Uterus (tissue), 2 donors: ENCODE measurements at regions not wholly inside any gene's neighbourhood (a gene's known extent, or its start where the extent isn't known, plus 50 kb on each side); places are given as distances from the start of the nearest gene placed in this dataset.
A peak's percentile ranks its signal among the peaks of the same experiment; 100 is the strongest.

Experiments used
- POLR2A ChIP-seq, 2 donors: fragments of 450-650 bp; IDR thresholded peaks; one replicate each; pipeline ENCODE4 v1.6.1; 2016; ENCODE audit warnings: antibody characterized with exemption in 2 of 2, mild to moderate bottlenecking in 1 of 2, moderate library complexity in 1 of 2
- TF ChIP-seq, protein P1 (sequence below), 4 experiments: fragments of 200-600 bp in 2 of 4; fragments of 450-650 bp in 2 of 4; sonication (generic) in 2 of 4; IDR thresholded peaks; one replicate each; pipeline ENCODE4 v1.5.1; 2016 to 2019; ENCODE audit warnings: antibody characterized with exemption in 4 of 4, mild to moderate bottlenecking in 2 of 4, moderate library complexity in 1 of 4

- peak; percentile 16 to 33 for TF ChIP-seq POLR2A (IDR thresholded peaks at IDR 0.05)
- TF ChIP-seq, protein P1, sequence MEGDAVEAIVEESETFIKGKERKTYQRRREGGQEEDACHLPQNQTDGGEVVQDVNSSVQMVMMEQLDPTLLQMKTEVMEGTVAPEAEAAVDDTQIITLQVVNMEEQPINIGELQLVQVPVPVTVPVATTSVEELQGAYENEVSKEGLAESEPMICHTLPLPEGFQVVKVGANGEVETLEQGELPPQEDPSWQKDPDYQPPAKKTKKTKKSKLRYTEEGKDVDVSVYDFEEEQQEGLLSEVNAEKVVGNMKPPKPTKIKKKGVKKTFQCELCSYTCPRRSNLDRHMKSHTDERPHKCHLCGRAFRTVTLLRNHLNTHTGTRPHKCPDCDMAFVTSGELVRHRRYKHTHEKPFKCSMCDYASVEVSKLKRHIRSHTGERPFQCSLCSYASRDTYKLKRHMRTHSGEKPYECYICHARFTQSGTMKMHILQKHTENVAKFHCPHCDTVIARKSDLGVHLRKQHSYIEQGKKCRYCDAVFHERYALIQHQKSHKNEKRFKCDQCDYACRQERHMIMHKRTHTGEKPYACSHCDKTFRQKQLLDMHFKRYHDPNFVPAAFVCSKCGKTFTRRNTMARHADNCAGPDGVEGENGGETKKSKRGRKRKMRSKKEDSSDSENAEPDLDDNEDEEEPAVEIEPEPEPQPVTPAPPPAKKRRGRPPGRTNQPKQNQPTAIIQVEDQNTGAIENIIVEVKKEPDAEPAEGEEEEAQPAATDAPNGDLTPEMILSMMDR (IDR thresholded peaks at IDR 0.05): peak in 1 of 4 experiments; percentile 9
These were observed 109.9 kb downstream of the NCOR2 start for GRCh38 chr12:124457287-124458219.
